HUES6 (cell line): ENCODE measurements at regions not wholly inside any gene's neighbourhood (a gene's known extent, or its start where the extent isn't known, plus 50 kb on each side); places are given as distances from the start of the nearest gene placed in this dataset.

Experiments used
- H3K27ac ChIP-seq: 2 replicates; pipeline ENCODE4 v1.7.0; 2013; ENCODE audit warnings: low read depth, mild to moderate bottlenecking, low read length, inconsistent platforms
- H3K27me3 ChIP-seq: 2 replicates; pipeline ENCODE4 v1.6.1; 2013; ENCODE audit warnings: low read length; ENCODE audit not compliant: control insufficient read depth, insufficient read depth
- H3K36me3 ChIP-seq: 2 replicates; pipeline ENCODE4 v1.6.1; 2013; ENCODE audit warnings: low read length; ENCODE audit not compliant: control insufficient read depth, insufficient read depth
- H3K4me1 ChIP-seq: 2 replicates; pipeline ENCODE4 v1.6.1; 2013; ENCODE audit warnings: low read length; ENCODE audit not compliant: control insufficient read depth, insufficient read depth
- H3K4me3 ChIP-seq: 2 replicates; pipeline ENCODE4 v1.5.1; 2013; ENCODE audit warnings: low read depth, low read length
- H3K9ac ChIP-seq: one replicate; pipeline ENCODE4 v1.6.1; 2013; ENCODE audit warnings: mild to moderate bottlenecking, low read length
- H3K9me3 ChIP-seq: 2 replicates; pipeline ENCODE4 v1.6.1; 2013; ENCODE audit warnings: low read depth, low read length; ENCODE audit not compliant: control insufficient read depth, insufficient read depth

- Histone ChIP-seq H3K9me3 (no peaks in the 10 kb centered on the region), H3K9ac (no peak overlapping the region), H3K36me3 (no peaks in the 10 kb centered on the region), H3K27me3 (no peaks in the 10 kb centered on the region), H3K4me1 (peaks cover 23% of the 10 kb centered on the region), H3K4me3 (no peak overlapping the region), H3K27ac (no peak overlapping the region)
These were observed 513.6 kb downstream of the RASEF start for GRCh38 chr9:82549174-82549821.

- H3K9ac ChIP-seq: no peak overlapping the region
- H3K27me3 ChIP-seq: no peaks in the 10 kb centered on the region
- no peaks in the 10 kb centered on the region for H3K9me3 ChIP-seq
- no peak overlapping the region for H3K4me3 ChIP-seq
- H3K36me3 ChIP-seq: no peaks in the 10 kb centered on the region
- H3K27ac ChIP-seq: no peak overlapping the region
- H3K4me1 ChIP-seq: peaks cover 13% of the 10 kb centered on the region; the same call in 1 of the 2 replicates
These were observed 510.2 kb downstream of the RASEF start for GRCh38 chr9:82552784-82553183.

- Histone ChIP-seq H3K36me3 (no peaks in the 10 kb centered on the region), H3K4me1 (peaks cover 14% of the 10 kb centered on the region; the same call in 1 of the 2 replicates), H3K27ac (no peak overlapping the region), H3K4me3 (no peak overlapping the region), H3K27me3 (no peaks in the 10 kb centered on the region), H3K9ac (no peak overlapping the region), H3K9me3 (no peaks in the 10 kb centered on the region)
These were observed 509.1 kb downstream of the RASEF start for GRCh38 chr9:82553654-82554366.

- no peaks in the 10 kb centered on the region for H3K27me3 ChIP-seq
- no peak overlapping the region for H3K27ac ChIP-seq
- H3K9ac ChIP-seq: no peak overlapping the region
- H3K4me3 ChIP-seq: no peak overlapping the region
- H3K9me3 ChIP-seq: no peaks in the 10 kb centered on the region
- peaks cover 20% of the 10 kb centered on the region; the same call in 1 of the 2 replicates for H3K4me1 ChIP-seq
- no peaks in the 10 kb centered on the region for H3K36me3 ChIP-seq
These were observed 508.6 kb downstream of the RASEF start for GRCh38 chr9:82554381-82554780.

- no peaks in the 10 kb centered on the region for H3K36me3 ChIP-seq
- no peaks in the 10 kb centered on the region for H3K27me3 ChIP-seq
- no peak overlapping the region for H3K9ac ChIP-seq
- no peak overlapping the region for H3K4me3 ChIP-seq
- no peak overlapping the region for H3K27ac ChIP-seq
- H3K9me3 ChIP-seq: no peaks in the 10 kb centered on the region
- H3K4me1 ChIP-seq: peaks cover 24% of the 10 kb centered on the region; the same call in 1 of the 2 replicates
These were observed 507.9 kb downstream of the RASEF start for GRCh38 chr9:82555031-82555430.

- no peaks in the 10 kb centered on the region for H3K36me3 ChIP-seq
- H3K27me3 ChIP-seq: no peaks in the 10 kb centered on the region
- no peak overlapping the region for H3K27ac ChIP-seq
- no peak overlapping the region for H3K9ac ChIP-seq
- no peaks in the 10 kb centered on the region for H3K9me3 ChIP-seq
- H3K4me1 ChIP-seq: peaks cover 24% of the 10 kb centered on the region; the same call in 1 of the 2 replicates
- H3K4me3 ChIP-seq: no peak overlapping the region
These were observed 507.4 kb downstream of the RASEF start for GRCh38 chr9:82555431-82556051.

GRCh38 chr9:82558346-82558745, 504.6 kb downstream of the RASEF start:
- H3K9ac ChIP-seq: no peak overlapping the region
- no peaks in the 10 kb centered on the region for H3K36me3 ChIP-seq
- no peak overlapping the region for H3K27ac ChIP-seq
- H3K9me3 ChIP-seq: peaks cover 1% of the 10 kb centered on the region; the same call in 1 of the 2 replicates
- H3K4me1 ChIP-seq: peaks cover 18% of the 10 kb centered on the region; the same call in 1 of the 2 replicates
- no peak overlapping the region for H3K4me3 ChIP-seq
- no peaks in the 10 kb centered on the region for H3K27me3 ChIP-seq

GRCh38 chr9:82558855-82559630, 503.9 kb downstream of the RASEF start:
- peaks cover 12% of the 10 kb centered on the region; the same call in 1 of the 2 replicates for H3K4me1 ChIP-seq
- H3K36me3 ChIP-seq: no peaks in the 10 kb centered on the region
- H3K27me3 ChIP-seq: no peaks in the 10 kb centered on the region
- peaks cover 3% of the 10 kb centered on the region; the same call in 1 of the 2 replicates for H3K9me3 ChIP-seq
- H3K4me3 ChIP-seq: no peak overlapping the region
- no peak overlapping the region for H3K9ac ChIP-seq
- H3K27ac ChIP-seq: no peak overlapping the region

- peaks cover 3% of the 10 kb centered on the region; the same call in 1 of the 2 replicates for H3K9me3 ChIP-seq
- H3K27me3 ChIP-seq: no peaks in the 10 kb centered on the region
- H3K9ac ChIP-seq: no peak overlapping the region
- H3K27ac ChIP-seq: no peak overlapping the region
- H3K4me3 ChIP-seq: no peak overlapping the region
- H3K36me3 ChIP-seq: no peaks in the 10 kb centered on the region
- H3K4me1 ChIP-seq: peaks cover 11% of the 10 kb centered on the region; the same call in 1 of the 2 replicates
These were observed 502.9 kb downstream of the RASEF start for GRCh38 chr9:82560036-82560435.

GRCh38 chr9:82560457-82560904, 502.5 kb downstream of the RASEF start:
- Histone ChIP-seq H3K4me1 (peaks cover 11% of the 10 kb centered on the region; the same call in 1 of the 2 replicates), H3K27ac (no peak overlapping the region), H3K9me3 (peaks cover 3% of the 10 kb centered on the region; the same call in 1 of the 2 replicates), H3K36me3 (no peaks in the 10 kb centered on the region), H3K4me3 (no peak overlapping the region), H3K27me3 (no peaks in the 10 kb centered on the region), H3K9ac (no peak overlapping the region)
